Hepatocyte (in vitro differentiated cells): ENCODE measurements at regions not wholly inside any gene's neighbourhood (a gene's known extent, or its start where the extent isn't known, plus 50 kb on each side); places are given as distances from the start of the nearest gene placed in this dataset.

Experiments used
- EZH2 ChIP-seq: fragments of 200-600 bp; sonication (generic); IDR thresholded peaks from 2 replicates; pipeline ENCODE4 v1.6.1; 2016; ENCODE audit warnings: antibody characterized with exemption, mild to moderate bottlenecking, borderline replicate concordance
- TF ChIP-seq, protein P1 (sequence below): fragments of 200-600 bp; sonication (generic); IDR thresholded peaks from 2 replicates; pipeline ENCODE4 v1.5.1; 2016; ENCODE audit warnings: antibody characterized with exemption, mild to moderate bottlenecking; ENCODE audit not compliant: poor library complexity

DNA sequence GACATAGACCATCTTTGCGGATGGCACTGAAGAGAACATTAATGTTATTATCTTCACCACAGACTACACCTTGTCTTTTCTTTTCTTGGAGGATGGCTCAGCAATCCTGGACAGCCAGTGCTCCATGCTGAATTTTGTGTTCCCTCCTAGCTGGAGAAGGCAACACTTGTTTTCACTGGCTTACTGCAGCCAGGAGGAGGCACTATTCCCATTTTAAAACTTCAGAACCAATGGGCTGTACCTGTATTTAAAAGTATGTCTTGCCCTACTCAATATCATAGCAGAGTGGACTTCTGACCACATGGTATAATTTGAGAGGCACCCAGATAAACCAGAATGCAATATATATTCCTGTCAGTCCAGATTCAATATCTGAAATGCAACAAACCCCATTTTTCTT is 53.3 kb upstream of the POGK start:
- TF ChIP-seq, protein P1, sequence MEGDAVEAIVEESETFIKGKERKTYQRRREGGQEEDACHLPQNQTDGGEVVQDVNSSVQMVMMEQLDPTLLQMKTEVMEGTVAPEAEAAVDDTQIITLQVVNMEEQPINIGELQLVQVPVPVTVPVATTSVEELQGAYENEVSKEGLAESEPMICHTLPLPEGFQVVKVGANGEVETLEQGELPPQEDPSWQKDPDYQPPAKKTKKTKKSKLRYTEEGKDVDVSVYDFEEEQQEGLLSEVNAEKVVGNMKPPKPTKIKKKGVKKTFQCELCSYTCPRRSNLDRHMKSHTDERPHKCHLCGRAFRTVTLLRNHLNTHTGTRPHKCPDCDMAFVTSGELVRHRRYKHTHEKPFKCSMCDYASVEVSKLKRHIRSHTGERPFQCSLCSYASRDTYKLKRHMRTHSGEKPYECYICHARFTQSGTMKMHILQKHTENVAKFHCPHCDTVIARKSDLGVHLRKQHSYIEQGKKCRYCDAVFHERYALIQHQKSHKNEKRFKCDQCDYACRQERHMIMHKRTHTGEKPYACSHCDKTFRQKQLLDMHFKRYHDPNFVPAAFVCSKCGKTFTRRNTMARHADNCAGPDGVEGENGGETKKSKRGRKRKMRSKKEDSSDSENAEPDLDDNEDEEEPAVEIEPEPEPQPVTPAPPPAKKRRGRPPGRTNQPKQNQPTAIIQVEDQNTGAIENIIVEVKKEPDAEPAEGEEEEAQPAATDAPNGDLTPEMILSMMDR = no peak
- TF ChIP-seq EZH2 = no peak
